ENCODE measurements at regions not wholly inside any gene's neighbourhood (a gene's known extent, or its start where the extent isn't known, plus 50 kb on each side); places are given as distances from the start of the nearest gene placed in this dataset.
"Not testable (repeated sequence)": the region's sequence is repeated elsewhere in the genome, so short reads cannot be mapped to it uniquely, and the experiment has no call there.

GRCh38 chr4:170580651-170581050 lies 490.9 kb upstream of the AADAT start:
- H3K27ac Mint-ChIP-seq: no peak overlapping the region
- H3K9me3 Mint-ChIP-seq: peaks cover 7% of the 10 kb centered on the region
- no peaks in the 10 kb centered on the region for H3K36me3 Mint-ChIP-seq (ENCODE audit: low read depth)
- intact Hi-C loops (cut with micrococcal nuclease): no loop called here
- no peaks in the 10 kb centered on the region for H3K27me3 Mint-ChIP-seq (ENCODE audit: insufficient read depth)
- H3K4me1 Mint-ChIP-seq (ENCODE audit: low read depth): no peaks in the 10 kb centered on the region
- H3K4me3 Mint-ChIP-seq: no peak overlapping the region
- no peak for DNase-seq (ENCODE audit: low spot score)

DNA sequence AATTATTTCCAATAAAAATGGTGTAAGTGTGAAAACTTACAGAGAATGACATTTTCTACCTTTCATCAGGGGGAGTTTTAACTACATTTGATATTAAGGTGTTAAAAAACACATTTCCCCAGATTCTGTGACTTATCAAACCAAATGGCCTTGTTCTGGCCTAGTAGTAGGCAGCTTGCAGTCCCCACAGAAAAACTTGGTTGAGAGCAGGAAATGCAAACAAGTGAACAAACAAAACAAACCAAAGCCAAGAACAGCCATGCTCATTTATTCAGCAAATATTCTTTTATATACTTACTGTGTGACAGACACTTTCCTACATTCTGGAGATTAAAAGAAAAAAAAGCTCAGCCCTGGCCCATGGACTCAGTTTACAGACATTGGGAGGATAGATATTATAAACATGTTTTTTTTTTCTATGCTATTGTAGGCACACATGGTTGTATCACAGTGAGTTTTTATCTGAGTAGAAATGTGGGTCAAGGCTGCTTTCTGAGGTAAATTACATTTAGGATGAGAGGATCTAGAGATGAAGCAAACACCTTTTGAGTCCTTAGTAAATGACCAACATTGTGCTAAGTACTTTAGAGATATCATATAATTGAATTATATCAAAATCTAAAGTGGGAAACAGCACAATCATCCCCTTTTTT lies 449.2 kb upstream of the AADAT start:
- H3K36me3 Mint-ChIP-seq (ENCODE audit: low read depth): no peaks in the 10 kb centered on the region
- peaks cover 7% of the 10 kb centered on the region for H3K9me3 Mint-ChIP-seq
- no peaks in the 10 kb centered on the region for H3K4me1 Mint-ChIP-seq (ENCODE audit: low read depth)
- no peak overlapping the region for H3K27ac Mint-ChIP-seq
- DNase-seq (ENCODE audit: low spot score): no peak
- intact Hi-C loops (cut with micrococcal nuclease): no loop called here
- no peaks in the 10 kb centered on the region for H3K27me3 Mint-ChIP-seq (ENCODE audit: insufficient read depth)
- H3K4me3 Mint-ChIP-seq: no peak overlapping the region

GRCh38 chr4:170529748-170530722 lies 440.3 kb upstream of the AADAT start:
- Mint-ChIP-seq H3K36me3 (ENCODE audit: low read depth) (no peaks in the 10 kb centered on the region), H3K27ac (no peak overlapping the region), H3K4me3 (no peak overlapping the region), H3K9me3 (no peaks in the 10 kb centered on the region), H3K27me3 (ENCODE audit: insufficient read depth) (no peaks in the 10 kb centered on the region), H3K4me1 (ENCODE audit: low read depth) (no peaks in the 10 kb centered on the region)
- DNase-seq (ENCODE audit: low spot score): no peak
- intact Hi-C loops (cut with micrococcal nuclease): no loop called here

DNA sequence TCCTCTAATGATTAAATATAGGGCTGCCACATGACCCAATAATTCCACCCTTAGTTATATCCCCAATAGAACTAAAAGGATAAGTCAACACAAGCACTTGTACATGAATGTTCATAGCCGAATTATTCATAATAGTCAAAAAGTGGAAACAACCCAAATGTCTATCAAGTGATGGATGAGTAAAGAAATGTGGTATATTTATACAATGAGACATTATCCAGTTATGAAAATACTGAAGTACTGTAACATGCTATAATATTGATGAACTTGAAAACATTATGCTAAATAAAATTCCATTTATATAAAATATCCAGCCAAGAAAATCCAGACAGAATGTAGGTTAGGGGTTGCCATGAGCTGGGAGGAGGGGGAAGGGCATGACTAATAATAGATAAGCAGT lies 436.7 kb upstream of the AADAT start:
- no peak overlapping the region for H3K4me3 Mint-ChIP-seq
- no peak for DNase-seq (ENCODE audit: low spot score)
- no peaks in the 10 kb centered on the region for H3K27me3 Mint-ChIP-seq (ENCODE audit: insufficient read depth)
- H3K9me3 Mint-ChIP-seq: no peaks in the 10 kb centered on the region
- no peaks in the 10 kb centered on the region for H3K36me3 Mint-ChIP-seq (ENCODE audit: low read depth)
- no peaks in the 10 kb centered on the region for H3K4me1 Mint-ChIP-seq (ENCODE audit: low read depth)
- intact Hi-C loops (cut with micrococcal nuclease): no loop called here
- no peak overlapping the region for H3K27ac Mint-ChIP-seq

DNA sequence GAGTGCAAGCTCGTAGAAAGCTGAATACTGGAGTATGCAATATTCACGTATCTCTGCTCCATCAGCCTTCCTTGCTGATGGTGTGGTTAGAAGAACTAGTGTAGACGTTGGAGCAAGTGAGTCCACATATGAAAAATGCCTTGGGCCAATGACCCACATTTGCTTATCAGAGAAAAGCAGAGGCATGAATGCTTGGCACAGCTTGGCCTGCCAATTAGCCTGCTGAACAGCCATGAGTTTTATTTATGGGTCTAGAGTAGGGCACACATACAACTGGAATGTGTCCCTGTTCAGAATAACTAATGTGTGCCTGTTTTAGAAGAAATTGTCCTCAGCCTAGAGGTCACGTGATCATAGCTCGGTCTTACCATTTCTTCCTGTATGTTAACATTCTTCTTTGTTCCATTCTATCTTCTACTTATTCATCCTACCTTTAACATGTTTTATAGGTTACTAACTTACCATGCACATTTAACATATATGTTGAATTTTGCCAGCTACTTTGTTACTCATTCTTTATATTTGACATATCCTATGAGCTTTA lies 432.7 kb upstream of the AADAT start:
- Mint-ChIP-seq H3K27me3 (ENCODE audit: insufficient read depth) (no peaks in the 10 kb centered on the region), H3K36me3 (ENCODE audit: low read depth) (no peaks in the 10 kb centered on the region), H3K4me3 (no peak overlapping the region), H3K9me3 (no peaks in the 10 kb centered on the region), H3K27ac (no peak overlapping the region), H3K4me1 (ENCODE audit: low read depth) (no peaks in the 10 kb centered on the region)
- intact Hi-C loops (cut with micrococcal nuclease): no loop called here
- DNase-seq (ENCODE audit: low spot score): no peak

GRCh38 chr4:170497689-170498088 lies 407.9 kb upstream of the AADAT start:
- Mint-ChIP-seq H3K36me3 (ENCODE audit: low read depth) (no peaks in the 10 kb centered on the region), H3K9me3 (no peaks in the 10 kb centered on the region), H3K27ac (no peak overlapping the region), H3K4me3 (peak overlapping the region; percentile 66), H3K4me1 (ENCODE audit: low read depth) (no peaks in the 10 kb centered on the region), H3K27me3 (ENCODE audit: insufficient read depth) (no peaks in the 10 kb centered on the region)
- intact Hi-C loops (cut with micrococcal nuclease): no loop called here
- no peak for DNase-seq (ENCODE audit: low spot score)

GRCh38 chr4:170497112-170497511 lies 407.4 kb upstream of the AADAT start:
- DNase-seq (ENCODE audit: low spot score): no peak
- no peak overlapping the region for H3K27ac Mint-ChIP-seq
- H3K4me1 Mint-ChIP-seq (ENCODE audit: low read depth): no peaks in the 10 kb centered on the region
- no peaks in the 10 kb centered on the region for H3K27me3 Mint-ChIP-seq (ENCODE audit: insufficient read depth)
- no peaks in the 10 kb centered on the region for H3K9me3 Mint-ChIP-seq
- intact Hi-C loops (cut with micrococcal nuclease): no loop called here
- peak overlapping the region; percentile 66 for H3K4me3 Mint-ChIP-seq
- no peaks in the 10 kb centered on the region for H3K36me3 Mint-ChIP-seq (ENCODE audit: low read depth)

GRCh38 chr4:170491981-170492380 lies 402.2 kb upstream of the AADAT start:
- Mint-ChIP-seq H3K27ac (no peak overlapping the region), H3K36me3 (ENCODE audit: low read depth) (no peaks in the 10 kb centered on the region), H3K27me3 (ENCODE audit: insufficient read depth) (no peaks in the 10 kb centered on the region), H3K4me3 (no peak overlapping the region), H3K9me3 (no peaks in the 10 kb centered on the region), H3K4me1 (ENCODE audit: low read depth) (no peaks in the 10 kb centered on the region)
- DNase-seq (ENCODE audit: low spot score): no peak
- intact Hi-C loops (cut with micrococcal nuclease): no loop called here

- no peaks in the 10 kb centered on the region for H3K4me1 Mint-ChIP-seq (ENCODE audit: low read depth)
- H3K9me3 Mint-ChIP-seq: no peaks in the 10 kb centered on the region
- H3K27me3 Mint-ChIP-seq (ENCODE audit: insufficient read depth): no peaks in the 10 kb centered on the region
- no peaks in the 10 kb centered on the region for H3K36me3 Mint-ChIP-seq (ENCODE audit: low read depth)
- H3K27ac Mint-ChIP-seq: no peak overlapping the region
- DNase-seq (ENCODE audit: low spot score): no peak
- H3K4me3 Mint-ChIP-seq: no peak overlapping the region
- intact Hi-C loops (cut with micrococcal nuclease): no loop called here
These were observed 386.6 kb upstream of the AADAT start for GRCh38 chr4:170476351-170476750.

DNA sequence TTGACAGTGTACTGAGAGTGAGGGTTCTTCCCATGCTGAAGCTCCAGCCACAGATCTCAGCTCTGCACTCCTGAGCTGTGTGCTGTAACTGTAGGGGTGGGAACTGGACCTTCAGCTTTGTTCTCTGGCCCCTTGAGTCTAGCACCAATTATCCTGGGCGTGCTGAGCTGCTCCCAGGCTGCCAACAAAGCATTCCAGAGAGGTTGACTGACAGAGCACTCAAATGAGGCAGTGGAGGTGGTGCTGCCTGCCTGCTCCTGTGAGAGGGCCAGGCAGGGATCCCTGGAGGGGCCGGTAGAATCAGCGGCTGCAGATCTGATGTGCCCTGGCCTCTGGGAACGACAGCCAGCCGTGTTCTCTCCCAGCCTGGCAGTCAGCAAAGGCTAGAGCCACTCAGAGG lies 375.7 kb upstream of the AADAT start:
- Mint-ChIP-seq H3K9me3 (no peaks in the 10 kb centered on the region), H3K27ac (no peak overlapping the region), H3K27me3 (ENCODE audit: insufficient read depth) (no peaks in the 10 kb centered on the region), H3K36me3 (ENCODE audit: low read depth) (no peaks in the 10 kb centered on the region), H3K4me3 (no peak overlapping the region), H3K4me1 (ENCODE audit: low read depth) (no peaks in the 10 kb centered on the region)
- no peak for DNase-seq (ENCODE audit: low spot score)
- intact Hi-C loops (cut with micrococcal nuclease): no loop called here

DNA sequence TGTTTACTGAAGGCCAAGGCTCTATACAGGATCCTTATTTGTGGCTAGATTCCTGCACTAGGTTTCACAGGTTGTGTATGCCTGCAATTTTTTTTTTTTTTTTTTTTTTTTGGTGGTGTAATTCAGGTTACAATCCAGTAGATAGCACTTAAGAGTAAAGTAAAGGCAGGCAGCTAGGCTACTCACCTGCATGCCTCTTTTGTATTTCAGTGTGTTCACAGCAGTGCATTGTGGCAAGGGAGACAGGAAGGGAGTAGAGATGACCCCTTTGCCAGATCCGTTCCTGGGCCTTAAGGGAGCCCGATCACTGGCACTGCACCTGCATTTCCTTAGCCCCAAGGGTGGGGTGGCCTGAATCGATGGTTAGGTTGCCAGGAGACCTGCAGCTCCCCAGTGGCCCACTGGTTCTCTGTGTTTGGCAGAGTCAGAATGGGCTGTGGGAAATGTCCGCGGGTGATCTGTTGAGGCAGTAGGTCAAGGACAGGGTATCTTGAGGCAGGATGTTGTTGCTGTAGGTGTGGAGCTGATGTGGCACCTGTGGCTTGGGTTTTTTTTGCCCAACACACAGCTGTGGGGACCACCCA lies 374.9 kb upstream of the AADAT start:
- H3K4me1 Mint-ChIP-seq (ENCODE audit: low read depth): no peaks in the 10 kb centered on the region
- H3K27ac Mint-ChIP-seq: no peak overlapping the region
- H3K4me3 Mint-ChIP-seq: no peak overlapping the region
- H3K36me3 Mint-ChIP-seq (ENCODE audit: low read depth): no peaks in the 10 kb centered on the region
- H3K27me3 Mint-ChIP-seq (ENCODE audit: insufficient read depth): no peaks in the 10 kb centered on the region
- intact Hi-C loops (cut with micrococcal nuclease): no loop called here
- no peak for DNase-seq (ENCODE audit: low spot score)
- no peaks in the 10 kb centered on the region for H3K9me3 Mint-ChIP-seq

GRCh38 chr4:170446782-170447181 lies 357.0 kb upstream of the AADAT start:
- no peak for DNase-seq (ENCODE audit: low spot score)
- Mint-ChIP-seq H3K27ac (no peak overlapping the region), H3K4me3 (no peak overlapping the region), H3K27me3 (ENCODE audit: insufficient read depth) (no peaks in the 10 kb centered on the region), H3K36me3 (ENCODE audit: low read depth) (no peaks in the 10 kb centered on the region), H3K9me3 (no peaks in the 10 kb centered on the region), H3K4me1 (ENCODE audit: low read depth) (no peaks in the 10 kb centered on the region)
- intact Hi-C loops (cut with micrococcal nuclease): no loop called here

DNA sequence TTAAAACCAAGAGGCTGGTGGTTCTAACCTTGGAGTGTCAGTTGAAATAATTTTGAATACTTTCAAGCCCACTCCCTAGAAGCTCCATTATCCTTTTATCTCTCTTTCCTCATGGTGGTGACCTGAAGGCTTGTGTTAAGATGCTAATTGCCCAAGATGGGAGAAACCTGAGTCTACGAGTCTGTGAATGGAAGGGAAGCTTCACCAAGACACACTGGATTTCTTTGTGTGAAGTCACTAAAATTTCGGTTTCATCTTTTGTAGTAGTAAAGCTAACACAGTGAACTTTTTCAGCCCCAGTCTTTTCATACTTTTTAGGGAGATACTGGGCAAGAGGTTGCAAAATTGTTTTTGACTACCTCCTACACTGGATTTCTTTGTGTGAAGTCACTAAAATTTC lies 351.4 kb upstream of the AADAT start:
- H3K36me3 Mint-ChIP-seq (ENCODE audit: low read depth); H3K27ac Mint-ChIP-seq; H3K9me3 Mint-ChIP-seq; H3K4me3 Mint-ChIP-seq; H3K27me3 Mint-ChIP-seq (ENCODE audit: insufficient read depth); intact Hi-C loops (cut with micrococcal nuclease); H3K4me1 Mint-ChIP-seq (ENCODE audit: low read depth); DNase-seq (ENCODE audit: low spot score): not testable (repeated sequence)

Measured in activated T-helper 1 cell treated with anti-CD3 and anti-CD28 coated beads, Interleukin-12 subunit alpha, Interleukin-12 subunit beta, Interleukin-2, Interleukin-4 antibody, amounts not matched to agents 30 ng/mL and 10 ng/mL and 1 ng/mL, durations not matched to agents 14 hours and 24 hours and 36 hours (primary cell).